ENCODE measurements at regions not wholly inside any gene's neighbourhood (a gene's known extent, or its start where the extent isn't known, plus 50 kb on each side); places are given as distances from the start of the nearest gene placed in this dataset.

GRCh38 chr14:98858158-98858557 lies 413.8 kb downstream of the BCL11B start:
- DNase-seq (ENCODE audit: low read depth, low spot score): no peak
- H3K27me3 ChIP-seq (ENCODE audit: insufficient read depth, insufficient read length): no peaks in the 10 kb centered on the region
- no peak overlapping the region for H3K4me3 ChIP-seq (ENCODE audit: insufficient read length, low read depth)
- H3K9ac ChIP-seq (ENCODE audit: insufficient read length, low read depth): no peak overlapping the region
- H3K4me1 ChIP-seq (ENCODE audit: insufficient read depth, insufficient read length): no peaks in the 10 kb centered on the region
- H3K36me3 ChIP-seq (ENCODE audit: insufficient read depth, insufficient read length, low read length): no peaks in the 10 kb centered on the region
- TF ChIP-seq ZNF274 (IDR thresholded peaks at IDR 0.05; ENCODE audit: low read depth, low read length) (no peak), YY1 (IDR thresholded peaks at IDR 0.05; ENCODE audit: insufficient read depth, insufficient read length) (no peak), SUZ12 (IDR thresholded peaks at IDR 0.05; ENCODE audit: extremely low read depth, insufficient read depth, insufficient read length) (no peak)
- no peaks in the 10 kb centered on the region for H3K9me3 ChIP-seq (ENCODE audit: insufficient read depth, low read length)

DNA sequence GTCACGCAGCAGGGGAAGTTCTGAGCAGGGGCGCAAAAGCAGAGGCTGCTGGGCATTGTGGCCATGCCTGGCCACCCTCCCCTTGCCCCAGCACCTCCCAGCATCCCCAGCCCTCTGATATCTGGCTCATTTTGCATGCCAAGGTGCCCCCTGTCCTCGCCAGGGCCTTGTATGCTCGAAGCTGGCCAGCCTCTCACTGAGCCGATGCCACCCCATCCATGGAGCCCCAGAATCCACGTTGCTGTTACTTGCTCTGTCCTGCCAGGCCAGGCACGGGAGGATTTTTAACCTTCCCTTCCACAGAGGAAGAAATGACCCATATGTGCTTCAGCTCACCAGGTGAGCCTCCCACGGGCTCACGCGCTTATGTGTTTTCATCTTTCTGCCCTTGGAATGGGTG lies 413.4 kb downstream of the BCL11B start:
- Histone ChIP-seq H3K9ac (ENCODE audit: insufficient read length, low read depth) (no peak overlapping the region), H3K36me3 (ENCODE audit: insufficient read depth, insufficient read length, low read length) (no peaks in the 10 kb centered on the region), H3K4me3 (ENCODE audit: insufficient read length, low read depth) (no peak overlapping the region), H3K9me3 (ENCODE audit: insufficient read depth, low read length) (no peaks in the 10 kb centered on the region), H3K4me1 (ENCODE audit: insufficient read depth, insufficient read length) (no peaks in the 10 kb centered on the region), H3K27me3 (ENCODE audit: insufficient read depth, insufficient read length) (no peaks in the 10 kb centered on the region)
- no peak for DNase-seq (ENCODE audit: low read depth, low spot score)
- TF ChIP-seq SUZ12 (IDR thresholded peaks at IDR 0.05; ENCODE audit: extremely low read depth, insufficient read depth, insufficient read length) (no peak), YY1 (IDR thresholded peaks at IDR 0.05; ENCODE audit: insufficient read depth, insufficient read length) (no peak), ZNF274 (IDR thresholded peaks at IDR 0.05; ENCODE audit: low read depth, low read length) (no peak)

DNA sequence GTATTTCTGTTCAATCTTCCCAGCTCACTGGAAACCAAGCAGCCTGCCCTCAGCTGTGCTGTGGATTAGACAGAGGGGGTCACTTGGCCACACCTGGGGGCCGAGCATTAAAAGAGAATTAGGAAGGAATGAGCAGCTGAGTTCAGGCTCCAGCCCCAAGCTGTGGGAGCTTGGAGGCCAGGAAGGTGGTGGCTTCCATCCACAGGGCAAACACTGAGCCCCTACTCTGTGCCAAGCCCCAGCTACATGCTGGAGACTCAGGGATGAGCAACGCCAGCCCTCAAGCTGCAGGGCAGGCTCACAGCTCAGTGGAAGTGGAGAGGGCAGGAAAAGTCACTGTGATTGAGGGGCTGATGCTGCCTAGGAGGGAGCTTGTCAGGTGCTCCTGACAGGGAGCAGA lies 412.7 kb downstream of the BCL11B start:
- no peak for DNase-seq (ENCODE audit: low read depth, low spot score)
- Histone ChIP-seq H3K9ac (ENCODE audit: insufficient read length, low read depth) (no peak overlapping the region), H3K4me1 (ENCODE audit: insufficient read depth, insufficient read length) (no peaks in the 10 kb centered on the region), H3K36me3 (ENCODE audit: insufficient read depth, insufficient read length, low read length) (no peaks in the 10 kb centered on the region), H3K27me3 (ENCODE audit: insufficient read depth, insufficient read length) (no peaks in the 10 kb centered on the region), H3K4me3 (ENCODE audit: insufficient read length, low read depth) (no peak overlapping the region), H3K9me3 (ENCODE audit: insufficient read depth, low read length) (no peaks in the 10 kb centered on the region)
- TF ChIP-seq YY1 (IDR thresholded peaks at IDR 0.05; ENCODE audit: insufficient read depth, insufficient read length): no peak
- no peak for TF ChIP-seq SUZ12 (IDR thresholded peaks at IDR 0.05; ENCODE audit: extremely low read depth, insufficient read depth, insufficient read length)
- no peak for TF ChIP-seq ZNF274 (IDR thresholded peaks at IDR 0.05; ENCODE audit: low read depth, low read length)

DNA sequence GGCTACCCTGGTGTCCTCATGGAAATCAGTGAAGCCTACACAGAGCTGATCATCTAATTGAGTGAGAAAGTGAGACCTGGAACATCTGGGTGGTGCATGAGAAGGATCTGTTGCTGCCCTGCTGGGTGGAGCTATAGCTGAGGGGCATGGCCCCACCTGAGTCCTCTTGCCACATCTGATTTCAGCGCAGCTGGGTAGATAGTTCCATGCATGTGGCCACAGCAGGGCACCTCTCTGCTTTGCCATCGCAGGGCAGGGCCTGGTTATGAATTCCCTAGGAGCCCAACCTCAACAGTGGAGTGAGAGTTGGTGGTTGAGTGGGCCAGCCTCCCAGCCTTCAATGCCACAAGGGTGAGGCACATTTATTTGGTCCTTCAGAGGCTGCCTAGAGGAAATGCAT lies 407.8 kb downstream of the BCL11B start:
- TF ChIP-seq YY1 (IDR thresholded peaks at IDR 0.05; ENCODE audit: insufficient read depth, insufficient read length) (no peak), ZNF274 (IDR thresholded peaks at IDR 0.05; ENCODE audit: low read depth, low read length) (no peak), SUZ12 (IDR thresholded peaks at IDR 0.05; ENCODE audit: extremely low read depth, insufficient read depth, insufficient read length) (no peak)
- Histone ChIP-seq H3K9me3 (ENCODE audit: insufficient read depth, low read length) (no peaks in the 10 kb centered on the region), H3K36me3 (ENCODE audit: insufficient read depth, insufficient read length, low read length) (no peaks in the 10 kb centered on the region), H3K4me3 (ENCODE audit: insufficient read length, low read depth) (no peak overlapping the region), H3K4me1 (ENCODE audit: insufficient read depth, insufficient read length) (no peaks in the 10 kb centered on the region), H3K9ac (ENCODE audit: insufficient read length, low read depth) (no peak overlapping the region), H3K27me3 (ENCODE audit: insufficient read depth, insufficient read length) (no peaks in the 10 kb centered on the region)
- no peak for DNase-seq (ENCODE audit: low read depth, low spot score)

- Histone ChIP-seq H3K9ac (ENCODE audit: insufficient read length, low read depth) (no peak overlapping the region), H3K36me3 (ENCODE audit: insufficient read depth, insufficient read length, low read length) (no peaks in the 10 kb centered on the region), H3K9me3 (ENCODE audit: insufficient read depth, low read length) (no peaks in the 10 kb centered on the region), H3K4me3 (ENCODE audit: insufficient read length, low read depth) (no peak overlapping the region), H3K4me1 (ENCODE audit: insufficient read depth, insufficient read length) (no peaks in the 10 kb centered on the region), H3K27me3 (ENCODE audit: insufficient read depth, insufficient read length) (no peaks in the 10 kb centered on the region)
- TF ChIP-seq SUZ12 (IDR thresholded peaks at IDR 0.05; ENCODE audit: extremely low read depth, insufficient read depth, insufficient read length): no peak
- no peak for TF ChIP-seq ZNF274 (IDR thresholded peaks at IDR 0.05; ENCODE audit: low read depth, low read length)
- no peak for TF ChIP-seq YY1 (IDR thresholded peaks at IDR 0.05; ENCODE audit: insufficient read depth, insufficient read length)
- no peak for DNase-seq (ENCODE audit: low read depth, low spot score)
These were observed 404.9 kb downstream of the BCL11B start for GRCh38 chr14:98867146-98867545.

DNA sequence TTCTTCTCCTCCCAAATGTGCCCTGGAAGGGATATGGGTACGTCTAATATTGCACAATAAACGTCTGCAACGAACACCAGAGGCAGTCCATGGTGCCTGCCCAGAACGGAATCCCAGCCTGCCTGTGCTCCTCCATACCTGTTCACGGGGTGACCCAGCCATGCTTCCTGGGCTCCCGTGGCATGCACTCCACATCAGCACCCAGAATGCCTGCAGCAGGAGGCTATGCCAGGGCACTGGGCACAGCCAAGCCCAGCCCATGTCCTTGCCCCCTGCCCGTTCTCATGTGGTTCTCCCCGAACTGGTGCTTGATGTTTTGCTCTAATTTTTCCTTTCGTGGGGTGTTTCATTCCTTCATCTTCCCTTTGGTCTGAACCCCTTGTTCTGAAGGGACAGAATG lies 404.3 kb downstream of the BCL11B start:
- DNase-seq (ENCODE audit: low read depth, low spot score): no peak
- Histone ChIP-seq H3K27me3 (ENCODE audit: insufficient read depth, insufficient read length) (no peaks in the 10 kb centered on the region), H3K36me3 (ENCODE audit: insufficient read depth, insufficient read length, low read length) (no peaks in the 10 kb centered on the region), H3K4me1 (ENCODE audit: insufficient read depth, insufficient read length) (no peaks in the 10 kb centered on the region), H3K9me3 (ENCODE audit: insufficient read depth, low read length) (no peaks in the 10 kb centered on the region), H3K9ac (ENCODE audit: insufficient read length, low read depth) (no peak overlapping the region), H3K4me3 (ENCODE audit: insufficient read length, low read depth) (no peak overlapping the region)
- TF ChIP-seq YY1 (IDR thresholded peaks at IDR 0.05; ENCODE audit: insufficient read depth, insufficient read length): no peak
- no peak for TF ChIP-seq SUZ12 (IDR thresholded peaks at IDR 0.05; ENCODE audit: extremely low read depth, insufficient read depth, insufficient read length)
- no peak for TF ChIP-seq ZNF274 (IDR thresholded peaks at IDR 0.05; ENCODE audit: low read depth, low read length)

GRCh38 chr14:98868866-98869265 lies 403.1 kb downstream of the BCL11B start:
- Histone ChIP-seq H3K36me3 (ENCODE audit: insufficient read depth, insufficient read length, low read length) (no peaks in the 10 kb centered on the region), H3K9me3 (ENCODE audit: insufficient read depth, low read length) (no peaks in the 10 kb centered on the region), H3K4me1 (ENCODE audit: insufficient read depth, insufficient read length) (no peaks in the 10 kb centered on the region), H3K27me3 (ENCODE audit: insufficient read depth, insufficient read length) (no peaks in the 10 kb centered on the region), H3K4me3 (ENCODE audit: insufficient read length, low read depth) (no peak overlapping the region), H3K9ac (ENCODE audit: insufficient read length, low read depth) (no peak overlapping the region)
- TF ChIP-seq ZNF274 (IDR thresholded peaks at IDR 0.05; ENCODE audit: low read depth, low read length): no peak
- no peak for TF ChIP-seq YY1 (IDR thresholded peaks at IDR 0.05; ENCODE audit: insufficient read depth, insufficient read length)
- TF ChIP-seq SUZ12 (IDR thresholded peaks at IDR 0.05; ENCODE audit: extremely low read depth, insufficient read depth, insufficient read length): no peak
- no peak for DNase-seq (ENCODE audit: low read depth, low spot score)

GRCh38 chr14:98871796-98872195 lies 400.2 kb downstream of the BCL11B start:
- no peak for DNase-seq (ENCODE audit: low read depth, low spot score)
- H3K4me1 ChIP-seq (ENCODE audit: insufficient read depth, insufficient read length): no peaks in the 10 kb centered on the region
- TF ChIP-seq SUZ12 (IDR thresholded peaks at IDR 0.05; ENCODE audit: extremely low read depth, insufficient read depth, insufficient read length) (no peak), YY1 (IDR thresholded peaks at IDR 0.05; ENCODE audit: insufficient read depth, insufficient read length) (no peak), ZNF274 (IDR thresholded peaks at IDR 0.05; ENCODE audit: low read depth, low read length) (no peak)
- H3K27me3 ChIP-seq (ENCODE audit: insufficient read depth, insufficient read length): no peaks in the 10 kb centered on the region
- H3K36me3 ChIP-seq (ENCODE audit: insufficient read depth, insufficient read length, low read length): no peaks in the 10 kb centered on the region
- no peaks in the 10 kb centered on the region for H3K9me3 ChIP-seq (ENCODE audit: insufficient read depth, low read length)
- H3K9ac ChIP-seq (ENCODE audit: insufficient read length, low read depth): no peak overlapping the region
- H3K4me3 ChIP-seq (ENCODE audit: insufficient read length, low read depth): no peak overlapping the region
